Panc1 (cell line): ENCODE measurements at regions not wholly inside any gene's neighbourhood (a gene's known extent, or its start where the extent isn't known, plus 50 kb on each side); places are given as distances from the start of the nearest gene placed in this dataset.

Experiments
- SIN3A ChIP-seq: IDR thresholded peaks from 2 replicates; pipeline ENCODE4 v1.6.1; 2012; ENCODE audit warnings: low read depth, mild to moderate bottlenecking, low read length, moderate library complexity, borderline replicate concordance; ENCODE audit not compliant: insufficient read depth
- TF ChIP-seq, protein P1 (sequence below): fragments of 450-650 bp; IDR thresholded peaks from 2 replicates; pipeline ENCODE4 v1.5.1; 2017; ENCODE audit warnings: mild to moderate bottlenecking
- TF ChIP-seq, protein P2 (sequence below), 2 experiments: IDR thresholded peaks; 2 replicates each; pipeline ENCODE4 v1.6.1; 2011 to 2012; ENCODE audit warnings: low read depth in 2 of 2, control low read depth in 1 of 2, low read length in 1 of 2, mild to moderate bottlenecking in 1 of 2, moderate library complexity in 1 of 2; ENCODE audit not compliant: insufficient read depth in 1 of 2

DNA sequence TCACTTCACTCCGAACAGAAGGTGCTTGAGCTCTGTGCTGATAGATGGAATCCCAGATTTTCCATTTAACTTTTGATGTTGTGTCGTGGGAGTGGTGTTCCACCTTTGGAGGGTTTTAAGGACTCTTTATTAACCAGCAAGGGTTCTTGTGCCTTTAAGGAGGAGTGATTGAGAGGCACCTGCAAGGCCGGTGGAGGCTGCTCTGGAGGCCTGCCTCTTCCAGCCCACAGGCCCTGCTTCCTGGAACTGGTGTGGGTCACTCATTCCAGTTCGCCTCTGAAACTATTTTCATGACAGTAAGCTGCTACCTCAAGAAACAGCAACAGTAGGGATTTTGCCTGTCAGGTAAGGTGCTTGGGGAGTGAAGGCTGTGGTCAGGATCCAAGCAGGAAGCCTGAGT, 58.8 kb upstream of the APCDD1L start:
- TF ChIP-seq, protein P1, sequence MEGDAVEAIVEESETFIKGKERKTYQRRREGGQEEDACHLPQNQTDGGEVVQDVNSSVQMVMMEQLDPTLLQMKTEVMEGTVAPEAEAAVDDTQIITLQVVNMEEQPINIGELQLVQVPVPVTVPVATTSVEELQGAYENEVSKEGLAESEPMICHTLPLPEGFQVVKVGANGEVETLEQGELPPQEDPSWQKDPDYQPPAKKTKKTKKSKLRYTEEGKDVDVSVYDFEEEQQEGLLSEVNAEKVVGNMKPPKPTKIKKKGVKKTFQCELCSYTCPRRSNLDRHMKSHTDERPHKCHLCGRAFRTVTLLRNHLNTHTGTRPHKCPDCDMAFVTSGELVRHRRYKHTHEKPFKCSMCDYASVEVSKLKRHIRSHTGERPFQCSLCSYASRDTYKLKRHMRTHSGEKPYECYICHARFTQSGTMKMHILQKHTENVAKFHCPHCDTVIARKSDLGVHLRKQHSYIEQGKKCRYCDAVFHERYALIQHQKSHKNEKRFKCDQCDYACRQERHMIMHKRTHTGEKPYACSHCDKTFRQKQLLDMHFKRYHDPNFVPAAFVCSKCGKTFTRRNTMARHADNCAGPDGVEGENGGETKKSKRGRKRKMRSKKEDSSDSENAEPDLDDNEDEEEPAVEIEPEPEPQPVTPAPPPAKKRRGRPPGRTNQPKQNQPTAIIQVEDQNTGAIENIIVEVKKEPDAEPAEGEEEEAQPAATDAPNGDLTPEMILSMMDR, result no peak
- TF ChIP-seq SIN3A, result no peak
- TF ChIP-seq, protein P2, sequence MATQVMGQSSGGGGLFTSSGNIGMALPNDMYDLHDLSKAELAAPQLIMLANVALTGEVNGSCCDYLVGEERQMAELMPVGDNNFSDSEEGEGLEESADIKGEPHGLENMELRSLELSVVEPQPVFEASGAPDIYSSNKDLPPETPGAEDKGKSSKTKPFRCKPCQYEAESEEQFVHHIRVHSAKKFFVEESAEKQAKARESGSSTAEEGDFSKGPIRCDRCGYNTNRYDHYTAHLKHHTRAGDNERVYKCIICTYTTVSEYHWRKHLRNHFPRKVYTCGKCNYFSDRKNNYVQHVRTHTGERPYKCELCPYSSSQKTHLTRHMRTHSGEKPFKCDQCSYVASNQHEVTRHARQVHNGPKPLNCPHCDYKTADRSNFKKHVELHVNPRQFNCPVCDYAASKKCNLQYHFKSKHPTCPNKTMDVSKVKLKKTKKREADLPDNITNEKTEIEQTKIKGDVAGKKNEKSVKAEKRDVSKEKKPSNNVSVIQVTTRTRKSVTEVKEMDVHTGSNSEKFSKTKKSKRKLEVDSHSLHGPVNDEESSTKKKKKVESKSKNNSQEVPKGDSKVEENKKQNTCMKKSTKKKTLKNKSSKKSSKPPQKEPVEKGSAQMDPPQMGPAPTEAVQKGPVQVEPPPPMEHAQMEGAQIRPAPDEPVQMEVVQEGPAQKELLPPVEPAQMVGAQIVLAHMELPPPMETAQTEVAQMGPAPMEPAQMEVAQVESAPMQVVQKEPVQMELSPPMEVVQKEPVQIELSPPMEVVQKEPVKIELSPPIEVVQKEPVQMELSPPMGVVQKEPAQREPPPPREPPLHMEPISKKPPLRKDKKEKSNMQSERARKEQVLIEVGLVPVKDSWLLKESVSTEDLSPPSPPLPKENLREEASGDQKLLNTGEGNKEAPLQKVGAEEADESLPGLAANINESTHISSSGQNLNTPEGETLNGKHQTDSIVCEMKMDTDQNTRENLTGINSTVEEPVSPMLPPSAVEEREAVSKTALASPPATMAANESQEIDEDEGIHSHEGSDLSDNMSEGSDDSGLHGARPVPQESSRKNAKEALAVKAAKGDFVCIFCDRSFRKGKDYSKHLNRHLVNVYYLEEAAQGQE (IDR thresholded peaks at IDR 0.05; ENCODE audit: insufficient read depth in 1 of 2, low read depth in 2 of 2, low read length in 1 of 2), result no peak
